Erythroblast (primary cell): ENCODE measurements at regions not wholly inside any gene's neighbourhood (a gene's known extent, or its start where the extent isn't known, plus 50 kb on each side); places are given as distances from the start of the nearest gene placed in this dataset.

Experiments
- GATA1 ChIP-seq: IDR thresholded peaks from 2 replicates; pipeline ENCODE4 v1.6.1; 2011; ENCODE audit warnings: low read depth, mild to moderate bottlenecking, control low read depth, low read length, moderate library complexity
- POLR2A ChIP-seq: IDR thresholded peaks from 2 replicates; pipeline ENCODE4 v1.6.1; 2011; ENCODE audit warnings: mild to moderate bottlenecking, low read length

DNA sequence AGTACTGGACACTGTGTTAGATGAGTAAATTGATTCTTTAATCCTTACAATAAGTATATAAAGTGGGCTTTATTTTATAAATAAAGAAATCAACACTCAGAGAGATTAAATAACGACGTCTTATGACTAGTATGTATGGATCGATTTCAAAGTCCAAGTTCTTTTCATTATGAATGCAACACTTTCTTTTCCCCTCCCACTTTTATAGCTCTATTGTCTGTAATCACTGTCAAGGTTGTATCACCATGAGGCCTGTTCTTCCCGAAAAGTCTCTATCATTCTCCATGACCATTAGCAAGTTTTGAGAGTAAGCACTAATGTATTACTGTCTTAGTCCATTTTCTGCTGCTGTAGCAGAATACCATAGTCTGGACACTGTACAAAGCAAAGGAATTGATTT, 228.4 kb downstream of the TLR4 start:
- TF ChIP-seq POLR2A (no peak), GATA1 (no peak)
